Neutrophil (primary cell): ENCODE measurements at regions not wholly inside any gene's neighbourhood (a gene's known extent, or its start where the extent isn't known, plus 50 kb on each side); places are given as distances from the start of the nearest gene placed in this dataset.

Experiments
- H3K27ac ChIP-seq: fragments of 200-600 bp; sonication (generic); 2 replicates; pipeline ENCODE4 v1.5.1; 2016; ENCODE audit warnings: mild to moderate bottlenecking, moderate library complexity
- H3K27me3 ChIP-seq: fragments of 200-600 bp; sonication (generic); 2 replicates; pipeline ENCODE4 v1.6.0; 2016; ENCODE audit warnings: mild to moderate bottlenecking
- H3K36me3 ChIP-seq: fragments of 200-600 bp; sonication (generic); 2 replicates; pipeline ENCODE4 v1.5.1; 2017
- H3K4me1 ChIP-seq, 2 experiments: fragments of 200-600 bp in 1 of 2; sonication (generic) in 1 of 2; 1 replicate in 1 of 2; 2 replicates in 1 of 2; pipeline versions ENCODE4 v1.5.1 to v1.6.1; 2013 to 2016; ENCODE audit warnings: low read depth in 1 of 2, low read length in 1 of 2, mild to moderate bottlenecking in 1 of 2, moderate library complexity in 1 of 2; ENCODE audit not compliant: control insufficient read depth in 1 of 2, insufficient read depth in 1 of 2
- H3K4me3 ChIP-seq, 2 experiments: fragments of 200-600 bp in 1 of 2; sonication (generic) in 1 of 2; 1 replicate in 1 of 2; 2 replicates in 1 of 2; pipeline ENCODE4 v1.5.1; 2013 to 2016; ENCODE audit warnings: low read depth in 1 of 2, low read length in 1 of 2, mild to moderate bottlenecking in 1 of 2, moderate library complexity in 1 of 2
- H3K9me3 ChIP-seq: fragments of 200-600 bp; sonication (generic); 2 replicates; pipeline ENCODE4 v1.5.1; 2016
- TF ChIP-seq, protein P1 (sequence below): fragments of 200-600 bp; sonication (generic); IDR thresholded peaks from 2 replicates; pipeline ENCODE4 v1.5.1; 2016; ENCODE audit warnings: antibody characterized with exemption

GRCh38 chr3:18649666-18650363, 224.7 kb upstream of the SATB1 start:
- no peak overlapping the region for H3K27ac ChIP-seq

GRCh38 chr3:18648868-18649462, 223.8 kb upstream of the SATB1 start:
- no peaks in the 10 kb centered on the region for H3K36me3 ChIP-seq
- H3K9me3 ChIP-seq, result no peaks in the 10 kb centered on the region
- H3K27ac ChIP-seq, result no peak overlapping the region
- H3K27me3 ChIP-seq, result no peaks in the 10 kb centered on the region
- TF ChIP-seq, protein P1, sequence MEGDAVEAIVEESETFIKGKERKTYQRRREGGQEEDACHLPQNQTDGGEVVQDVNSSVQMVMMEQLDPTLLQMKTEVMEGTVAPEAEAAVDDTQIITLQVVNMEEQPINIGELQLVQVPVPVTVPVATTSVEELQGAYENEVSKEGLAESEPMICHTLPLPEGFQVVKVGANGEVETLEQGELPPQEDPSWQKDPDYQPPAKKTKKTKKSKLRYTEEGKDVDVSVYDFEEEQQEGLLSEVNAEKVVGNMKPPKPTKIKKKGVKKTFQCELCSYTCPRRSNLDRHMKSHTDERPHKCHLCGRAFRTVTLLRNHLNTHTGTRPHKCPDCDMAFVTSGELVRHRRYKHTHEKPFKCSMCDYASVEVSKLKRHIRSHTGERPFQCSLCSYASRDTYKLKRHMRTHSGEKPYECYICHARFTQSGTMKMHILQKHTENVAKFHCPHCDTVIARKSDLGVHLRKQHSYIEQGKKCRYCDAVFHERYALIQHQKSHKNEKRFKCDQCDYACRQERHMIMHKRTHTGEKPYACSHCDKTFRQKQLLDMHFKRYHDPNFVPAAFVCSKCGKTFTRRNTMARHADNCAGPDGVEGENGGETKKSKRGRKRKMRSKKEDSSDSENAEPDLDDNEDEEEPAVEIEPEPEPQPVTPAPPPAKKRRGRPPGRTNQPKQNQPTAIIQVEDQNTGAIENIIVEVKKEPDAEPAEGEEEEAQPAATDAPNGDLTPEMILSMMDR, result no peak
- no peak overlapping the region for H3K4me3 ChIP-seq
- no peaks in the 10 kb centered on the region for H3K4me1 ChIP-seq

More at GRCh38 chr3:18649666-18650363, 224.7 kb upstream of the SATB1 start:
- Histone ChIP-seq H3K4me3 (no peak overlapping the region), H3K36me3 (no peaks in the 10 kb centered on the region), H3K4me1 (no peaks in the 10 kb centered on the region), H3K27me3 (no peaks in the 10 kb centered on the region), H3K9me3 (no peaks in the 10 kb centered on the region)
- TF ChIP-seq, protein P1, result no peak

- no peaks in the 10 kb centered on the region for H3K4me1 ChIP-seq
- no peaks in the 10 kb centered on the region for H3K27me3 ChIP-seq
- H3K27ac ChIP-seq, result no peak overlapping the region
- TF ChIP-seq, protein P1, result no peak
- H3K9me3 ChIP-seq, result no peaks in the 10 kb centered on the region
- no peaks in the 10 kb centered on the region for H3K36me3 ChIP-seq
- H3K4me3 ChIP-seq, result no peak overlapping the region
Measured at GRCh38 chr3:18648159-18648558, 223.0 kb upstream of the SATB1 start.

GRCh38 chr3:18645619-18646018, 220.5 kb upstream of the SATB1 start:
- H3K27me3 ChIP-seq, result no peaks in the 10 kb centered on the region
- no peak overlapping the region for H3K4me3 ChIP-seq
- H3K27ac ChIP-seq, result no peak overlapping the region
- no peaks in the 10 kb centered on the region for H3K36me3 ChIP-seq
- TF ChIP-seq, protein P1, result no peak
- H3K9me3 ChIP-seq, result no peaks in the 10 kb centered on the region
- H3K4me1 ChIP-seq, result no peaks in the 10 kb centered on the region

DNA sequence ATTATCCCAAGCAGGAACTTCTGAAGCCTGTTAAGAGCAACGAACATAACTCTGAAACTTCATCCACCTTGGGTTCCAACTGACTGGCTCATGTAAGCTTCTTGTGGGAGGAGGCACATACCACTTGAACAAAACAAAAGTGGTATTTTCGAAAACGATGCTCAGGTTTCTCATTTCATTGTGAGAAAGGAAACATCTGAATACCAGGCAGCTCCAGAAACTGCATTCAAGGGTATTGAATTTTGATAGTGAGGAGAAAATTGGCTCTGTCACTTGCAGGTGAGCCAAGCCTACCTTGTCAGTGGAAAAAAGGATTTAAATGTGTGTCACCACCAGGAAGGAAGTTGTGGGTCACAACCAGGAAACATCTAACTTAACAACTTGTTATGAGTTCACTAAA, 218.1 kb upstream of the SATB1 start:
- no peak overlapping the region for H3K27ac ChIP-seq
- no peaks in the 10 kb centered on the region for H3K4me1 ChIP-seq
- no peaks in the 10 kb centered on the region for H3K9me3 ChIP-seq
- no peaks in the 10 kb centered on the region for H3K36me3 ChIP-seq
- TF ChIP-seq, protein P1, result no peak
- H3K27me3 ChIP-seq, result no peaks in the 10 kb centered on the region
- no peak overlapping the region for H3K4me3 ChIP-seq
